ENCODE measurements at regions not wholly inside any gene's neighbourhood (a gene's known extent, or its start where the extent isn't known, plus 50 kb on each side); places are given as distances from the start of the nearest gene placed in this dataset.

GRCh38 chr6:126526547-126526946, 186.6 kb downstream of the CENPW start:
- DNase-seq (ENCODE audit: low spot score in 2 of 2) (no peak), FAIRE-seq (no peak)

GRCh38 chr6:126526996-126527606, 187.2 kb downstream of the CENPW start:
- FAIRE-seq = no peak
- no peak for DNase-seq (ENCODE audit: low spot score in 2 of 2)

GRCh38 chr6:126529637-126530362, 189.9 kb downstream of the CENPW start:
- no peak for DNase-seq (ENCODE audit: low spot score in 2 of 2)
- no peak for FAIRE-seq

- FAIRE-seq (no peak), DNase-seq (ENCODE audit: low spot score in 2 of 2) (no peak)
These were observed 190.9 kb downstream of the CENPW start for GRCh38 chr6:126530775-126531174.

GRCh38 chr6:126531286-126531685, 191.4 kb downstream of the CENPW start:
- no peak for FAIRE-seq
- no peak for DNase-seq (ENCODE audit: low spot score in 2 of 2)

GRCh38 chr6:126531840-126532239, 191.9 kb downstream of the CENPW start:
- DNase-seq (ENCODE audit: low spot score in 2 of 2) (no peak), FAIRE-seq (no peak)

- FAIRE-seq (no peak), DNase-seq (ENCODE audit: low spot score in 2 of 2) (no peak)
These were observed 194.5 kb downstream of the CENPW start for GRCh38 chr6:126534401-126534800.

- DNase-seq (ENCODE audit: low spot score in 2 of 2) (no peak), FAIRE-seq (no peak)
These were observed 195.2 kb downstream of the CENPW start for GRCh38 chr6:126535138-126535537.

GRCh38 chr6:126535595-126535994, 195.7 kb downstream of the CENPW start:
- no peak for DNase-seq (ENCODE audit: low spot score in 2 of 2)

GRCh38 chr6:126537061-126537816, 197.3 kb downstream of the CENPW start:
- peak; percentile 61 for FAIRE-seq
- DNase-seq (ENCODE audit: low spot score in 2 of 2) = no peak

More at GRCh38 chr6:126535595-126535994, 195.7 kb downstream of the CENPW start:
- no peak for FAIRE-seq

- DNase-seq (ENCODE audit: low spot score in 2 of 2) (no peak), FAIRE-seq (no peak)
These were observed 199.1 kb downstream of the CENPW start for GRCh38 chr6:126539022-126539421.

- DNase-seq (ENCODE audit: low spot score in 2 of 2) (no peak), FAIRE-seq (no peak)
These were observed 200.2 kb downstream of the CENPW start for GRCh38 chr6:126540161-126540560.

GRCh38 chr6:126541806-126542491, 202.0 kb downstream of the CENPW start:
- DNase-seq (ENCODE audit: low spot score in 2 of 2) (no peak), FAIRE-seq (no peak)

GRCh38 chr6:126546541-126547120, 206.7 kb downstream of the CENPW start:
- no peak for FAIRE-seq
- DNase-seq (ENCODE audit: low spot score in 2 of 2) = no peak

GRCh38 chr6:126548300-126548699, 208.4 kb downstream of the CENPW start:
- no peak for DNase-seq (ENCODE audit: low spot score in 2 of 2)
- FAIRE-seq = no peak

GRCh38 chr6:126550323-126550722, 210.4 kb downstream of the CENPW start:
- DNase-seq (ENCODE audit: low spot score in 2 of 2) = no peak
- FAIRE-seq = no peak

- DNase-seq (ENCODE audit: low spot score in 2 of 2) (no peak), FAIRE-seq (no peak)
These were observed 211.9 kb downstream of the CENPW start for GRCh38 chr6:126551832-126552231.

GRCh38 chr6:126553854-126554253, 213.9 kb downstream of the CENPW start:
- DNase-seq (ENCODE audit: low spot score in 2 of 2) (no peak), FAIRE-seq (no peak)

- no peak for FAIRE-seq
- DNase-seq (ENCODE audit: low spot score in 2 of 2) = no peak
These were observed 230.6 kb downstream of the CENPW start for GRCh38 chr6:126570507-126570906.

- DNase-seq (ENCODE audit: low spot score in 2 of 2) (no peak), FAIRE-seq (no peak)
These were observed 234.4 kb downstream of the CENPW start for GRCh38 chr6:126574301-126574700.

- FAIRE-seq (no peak), DNase-seq (ENCODE audit: low spot score in 2 of 2) (no peak)
These were observed 241.4 kb downstream of the CENPW start for GRCh38 chr6:126581316-126581715.

Data from frontal cortex (tissue), 3 donors.